ENCODE measurements at regions not wholly inside any gene's neighbourhood (a gene's known extent, or its start where the extent isn't known, plus 50 kb on each side); places are given as distances from the start of the nearest gene placed in this dataset.
"Not testable (repeated sequence)": the region's sequence is repeated elsewhere in the genome, so short reads cannot be mapped to it uniquely, and the experiment has no call there.

DNA sequence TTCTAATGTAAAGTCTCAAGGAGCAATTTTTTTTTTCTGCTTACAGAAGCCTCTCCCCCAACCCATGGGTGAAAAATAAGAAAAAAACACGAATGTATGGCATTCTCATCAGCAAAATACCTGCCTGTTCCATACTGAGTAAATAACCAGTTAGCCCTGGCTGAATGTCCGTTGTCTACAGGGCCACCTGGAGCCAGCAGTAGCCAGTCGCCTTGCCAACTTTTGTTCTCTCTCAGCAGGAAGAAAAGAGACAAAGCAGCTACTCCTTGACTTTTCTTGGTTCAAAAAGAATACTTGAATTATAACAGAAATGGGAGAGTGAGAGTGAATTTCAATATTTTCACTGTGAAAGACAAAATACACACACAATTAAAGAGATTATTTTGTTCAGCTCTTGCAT is 532.9 kb upstream of the CRIM1 start:
- Mint-ChIP-seq H3K27ac (ENCODE audit: unreplicated experiment) (no peak overlapping the region), H3K4me1 (ENCODE audit: low read depth, unreplicated experiment) (no peaks in the 10 kb centered on the region), H3K27me3 (ENCODE audit: unreplicated experiment) (no peaks in the 10 kb centered on the region), H3K4me3 (ENCODE audit: low read depth, unreplicated experiment) (no peak overlapping the region), H3K36me3 (ENCODE audit: insufficient read depth, unreplicated experiment) (no peaks in the 10 kb centered on the region), H3K9me3 (ENCODE audit: low read depth, unreplicated experiment) (peaks cover 5% of the 10 kb centered on the region)
- CTCF ChIA-PET, result no interaction called here
- intact Hi-C loops (cut with micrococcal nuclease; ENCODE audit: unreplicated experiment), result no loop called here
- TF ChIP-seq, protein P1, sequence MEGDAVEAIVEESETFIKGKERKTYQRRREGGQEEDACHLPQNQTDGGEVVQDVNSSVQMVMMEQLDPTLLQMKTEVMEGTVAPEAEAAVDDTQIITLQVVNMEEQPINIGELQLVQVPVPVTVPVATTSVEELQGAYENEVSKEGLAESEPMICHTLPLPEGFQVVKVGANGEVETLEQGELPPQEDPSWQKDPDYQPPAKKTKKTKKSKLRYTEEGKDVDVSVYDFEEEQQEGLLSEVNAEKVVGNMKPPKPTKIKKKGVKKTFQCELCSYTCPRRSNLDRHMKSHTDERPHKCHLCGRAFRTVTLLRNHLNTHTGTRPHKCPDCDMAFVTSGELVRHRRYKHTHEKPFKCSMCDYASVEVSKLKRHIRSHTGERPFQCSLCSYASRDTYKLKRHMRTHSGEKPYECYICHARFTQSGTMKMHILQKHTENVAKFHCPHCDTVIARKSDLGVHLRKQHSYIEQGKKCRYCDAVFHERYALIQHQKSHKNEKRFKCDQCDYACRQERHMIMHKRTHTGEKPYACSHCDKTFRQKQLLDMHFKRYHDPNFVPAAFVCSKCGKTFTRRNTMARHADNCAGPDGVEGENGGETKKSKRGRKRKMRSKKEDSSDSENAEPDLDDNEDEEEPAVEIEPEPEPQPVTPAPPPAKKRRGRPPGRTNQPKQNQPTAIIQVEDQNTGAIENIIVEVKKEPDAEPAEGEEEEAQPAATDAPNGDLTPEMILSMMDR (IDR thresholded peaks at IDR 0.05; ENCODE audit: unreplicated experiment), result no peak
- no TSS peak for BruUV-seq (replicated peaks)
- no peak for DNase-seq

DNA sequence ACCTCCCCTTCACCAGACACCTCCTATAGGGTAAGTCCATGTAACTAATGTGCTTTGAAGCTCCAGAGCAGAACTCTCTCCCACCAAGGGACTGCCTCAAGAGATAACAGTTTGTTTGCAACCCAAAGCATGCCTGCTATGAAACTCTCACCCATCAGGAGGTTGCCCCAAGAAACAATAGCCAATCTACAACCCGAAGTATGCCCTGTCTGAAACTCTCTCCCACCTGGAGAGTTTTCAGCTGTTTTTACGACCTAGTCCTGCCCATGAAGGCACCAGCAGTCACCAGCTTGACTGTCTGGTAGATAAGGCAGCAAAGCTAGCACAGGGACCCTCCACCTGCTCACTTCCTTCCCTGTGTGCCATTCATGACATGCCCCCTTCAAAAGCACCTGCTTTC is 533.9 kb upstream of the CRIM1 start:
- TF ChIP-seq, protein P1 (IDR thresholded peaks at IDR 0.05; ENCODE audit: unreplicated experiment), result no peak
- Mint-ChIP-seq H3K27ac (ENCODE audit: unreplicated experiment) (no peak overlapping the region), H3K4me3 (ENCODE audit: low read depth, unreplicated experiment) (no peak overlapping the region), H3K27me3 (ENCODE audit: unreplicated experiment) (no peaks in the 10 kb centered on the region), H3K4me1 (ENCODE audit: low read depth, unreplicated experiment) (no peaks in the 10 kb centered on the region), H3K36me3 (ENCODE audit: insufficient read depth, unreplicated experiment) (no peaks in the 10 kb centered on the region), H3K9me3 (ENCODE audit: low read depth, unreplicated experiment) (peaks cover 8% of the 10 kb centered on the region)
- intact Hi-C loops (cut with micrococcal nuclease; ENCODE audit: unreplicated experiment), result no loop called here
- no TSS peak for BruUV-seq (replicated peaks)
- DNase-seq, result no peak
- CTCF ChIA-PET, result no interaction called here

DNA sequence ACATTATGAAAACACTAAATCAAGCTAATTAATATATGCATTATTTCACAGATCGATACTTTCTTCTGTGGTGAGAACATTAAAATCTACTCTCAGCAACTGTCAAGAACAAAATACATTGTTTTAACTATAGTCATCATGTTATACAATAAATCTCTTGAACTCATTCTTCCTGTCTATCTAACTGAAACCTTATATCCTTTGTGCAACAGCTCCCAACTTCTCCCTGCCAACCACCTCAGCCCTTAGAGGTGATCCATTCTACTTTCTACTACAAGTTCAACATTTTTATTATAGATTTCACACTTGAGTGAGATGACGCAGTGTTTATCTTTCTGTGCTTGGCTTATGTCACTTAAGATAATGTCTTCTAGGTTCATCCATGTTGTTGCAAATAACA is 535.2 kb upstream of the CRIM1 start:
- Mint-ChIP-seq H3K27ac (ENCODE audit: unreplicated experiment) (no peak overlapping the region), H3K9me3 (ENCODE audit: low read depth, unreplicated experiment) (peaks cover 8% of the 10 kb centered on the region), H3K36me3 (ENCODE audit: insufficient read depth, unreplicated experiment) (no peaks in the 10 kb centered on the region), H3K27me3 (ENCODE audit: unreplicated experiment) (no peaks in the 10 kb centered on the region), H3K4me1 (ENCODE audit: low read depth, unreplicated experiment) (no peaks in the 10 kb centered on the region), H3K4me3 (ENCODE audit: low read depth, unreplicated experiment) (no peak overlapping the region)
- CTCF ChIA-PET, result no interaction called here
- intact Hi-C loops (cut with micrococcal nuclease; ENCODE audit: unreplicated experiment), result no loop called here
- TF ChIP-seq, protein P1 (IDR thresholded peaks at IDR 0.05; ENCODE audit: unreplicated experiment), result no peak
- DNase-seq, result no peak
- BruUV-seq (replicated peaks), result no TSS peak

DNA sequence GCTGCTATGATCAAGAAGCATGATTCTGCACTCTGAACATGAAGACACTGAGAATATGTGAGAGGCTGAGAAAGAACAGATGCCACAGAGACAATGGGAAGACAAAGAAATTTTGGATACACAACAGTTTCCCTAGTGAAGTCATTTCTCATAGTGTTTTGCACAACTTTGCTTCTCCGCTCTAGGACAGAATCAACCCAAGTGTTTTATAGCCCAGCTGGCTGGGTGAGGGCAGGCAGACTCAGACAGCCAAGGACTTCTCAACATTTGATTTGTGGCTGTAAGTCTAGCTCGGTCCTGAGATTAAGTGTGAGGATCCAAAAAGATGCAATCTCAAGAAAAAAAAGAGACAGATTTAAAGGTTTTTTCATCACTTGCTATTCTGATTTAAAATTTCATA is 536.5 kb upstream of the CRIM1 start:
- no peak overlapping the region for H3K27ac Mint-ChIP-seq (ENCODE audit: unreplicated experiment)

DNA sequence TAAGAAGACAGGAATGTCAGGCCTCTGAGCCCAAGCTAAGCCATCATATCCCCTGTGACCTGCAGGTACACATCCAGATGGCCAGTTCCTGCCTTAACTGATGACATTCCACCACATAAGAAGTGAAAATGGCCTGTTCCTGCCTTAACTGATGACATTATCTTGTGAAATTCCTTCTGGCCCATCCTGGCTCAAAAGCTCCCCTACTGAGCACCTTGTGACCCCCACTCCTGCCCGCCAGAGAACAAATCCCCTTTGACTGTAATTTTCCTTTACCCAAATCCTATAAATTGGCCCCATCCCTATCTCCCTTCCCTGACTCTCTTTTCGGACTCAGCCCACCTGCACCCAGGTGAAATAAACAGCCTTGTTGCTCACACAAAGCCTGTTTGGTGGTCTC is 537.2 kb upstream of the CRIM1 start:
- CTCF ChIA-PET; intact Hi-C loops (cut with micrococcal nuclease; ENCODE audit: unreplicated experiment); H3K27ac Mint-ChIP-seq (ENCODE audit: unreplicated experiment); H3K9me3 Mint-ChIP-seq (ENCODE audit: low read depth, unreplicated experiment); H3K36me3 Mint-ChIP-seq (ENCODE audit: insufficient read depth, unreplicated experiment); DNase-seq; H3K4me3 Mint-ChIP-seq (ENCODE audit: low read depth, unreplicated experiment); H3K27me3 Mint-ChIP-seq (ENCODE audit: unreplicated experiment); BruUV-seq (replicated peaks); H3K4me1 Mint-ChIP-seq (ENCODE audit: low read depth, unreplicated experiment): not testable (repeated sequence)

More for the DNA sequence above, 536.5 kb upstream of the CRIM1 start:
- intact Hi-C loops (cut with micrococcal nuclease; ENCODE audit: unreplicated experiment), result no loop called here
- H3K9me3 Mint-ChIP-seq (ENCODE audit: low read depth, unreplicated experiment), result peaks cover 9% of the 10 kb centered on the region
- BruUV-seq (replicated peaks), result no TSS peak
- no peaks in the 10 kb centered on the region for H3K4me1 Mint-ChIP-seq (ENCODE audit: low read depth, unreplicated experiment)
- CTCF ChIA-PET, result no interaction called here
- H3K27me3 Mint-ChIP-seq (ENCODE audit: unreplicated experiment), result no peaks in the 10 kb centered on the region
- no peak for DNase-seq
- TF ChIP-seq, protein P1 (IDR thresholded peaks at IDR 0.05; ENCODE audit: unreplicated experiment), result no peak
- H3K36me3 Mint-ChIP-seq (ENCODE audit: insufficient read depth, unreplicated experiment), result no peaks in the 10 kb centered on the region
- H3K4me3 Mint-ChIP-seq (ENCODE audit: low read depth, unreplicated experiment), result no peak overlapping the region

DNA sequence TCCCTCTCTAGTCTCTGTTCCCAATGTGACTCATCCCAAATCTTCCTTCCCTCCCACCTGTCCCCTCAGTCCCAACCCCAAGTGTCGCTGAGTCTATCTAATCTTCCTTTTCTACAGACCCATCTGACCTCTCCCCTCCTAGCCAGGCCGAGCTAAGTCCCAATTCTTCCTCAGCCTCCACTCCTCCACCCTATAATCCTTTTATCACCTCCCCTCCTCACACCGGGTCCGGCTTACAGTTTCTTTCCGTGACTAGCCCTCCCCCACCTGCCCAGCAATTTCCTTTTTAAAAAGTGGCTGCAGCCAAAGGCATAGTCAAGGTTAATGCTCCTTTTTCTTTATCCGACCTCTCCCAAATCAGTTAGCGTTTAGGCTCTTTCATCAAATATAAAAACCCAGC is 541.0 kb upstream of the CRIM1 start:
- H3K36me3 Mint-ChIP-seq (ENCODE audit: insufficient read depth, unreplicated experiment); H3K4me3 Mint-ChIP-seq (ENCODE audit: low read depth, unreplicated experiment); BruUV-seq (replicated peaks); H3K27me3 Mint-ChIP-seq (ENCODE audit: unreplicated experiment); DNase-seq; H3K27ac Mint-ChIP-seq (ENCODE audit: unreplicated experiment); H3K4me1 Mint-ChIP-seq (ENCODE audit: low read depth, unreplicated experiment); CTCF ChIA-PET; intact Hi-C loops (cut with micrococcal nuclease; ENCODE audit: unreplicated experiment): not testable (repeated sequence)
- H3K9me3 Mint-ChIP-seq (ENCODE audit: low read depth, unreplicated experiment), result peaks cover 11% of the 10 kb centered on the region
